Left ventricle myocardium inferior (tissue), 1 donor: ENCODE measurements at regions not wholly inside any gene's neighbourhood (a gene's known extent, or its start where the extent isn't known, plus 50 kb on each side); places are given as distances from the start of the nearest gene placed in this dataset.

Source experiments
- DNase-seq: peaks from one replicate; pipeline ENCODE4 v3.0.0-alpha.2; 2020
- H3K27ac ChIP-seq: fragments of 200-600 bp; replicated peaks from 2 replicates; pipeline ENCODE4 v1.8.0; 2021
- H3K27me3 ChIP-seq: fragments of 200-600 bp; 2 replicates; pipeline ENCODE4 v1.8.0; 2021; ENCODE audit warnings: low read depth
- H3K36me3 ChIP-seq: fragments of 200-600 bp; 2 replicates; pipeline ENCODE4 v1.8.0; 2021
- H3K4me1 ChIP-seq: fragments of 200-600 bp; 2 replicates; pipeline ENCODE4 v1.8.0; 2021
- H3K4me3 ChIP-seq: fragments of 200-600 bp; 2 replicates; pipeline ENCODE4 v1.8.0; 2021; ENCODE audit warnings: mild to moderate bottlenecking, moderate library complexity
- H3K9me3 ChIP-seq: fragments of 200-600 bp; replicated peaks from 2 replicates; pipeline ENCODE4 v1.8.0; 2021
- CTCF ChIP-seq: fragments of 200-600 bp; IDR thresholded peaks from 2 replicates; pipeline ENCODE4 v1.8.0; 2021; ENCODE audit warnings: antibody characterized with exemption, mild to moderate bottlenecking, borderline replicate concordance
- intact Hi-C: fragments of 100-400 bp; cut with micrococcal nuclease; formaldehyde crosslinking; loops from one replicate; pipeline ENCODE4 v1.11.0; 2022
- donor health status: DM: no; HTN: yes; CAD: no; lungs with severe emphysema.

GRCh38 chr10:120017733-120018417 is 125.3 kb downstream of the SEC23IP start:
- no peak for TF ChIP-seq CTCF
- no peak overlapping the region for H3K4me3 ChIP-seq
- H3K27ac ChIP-seq, result no peak overlapping the region

GRCh38 chr10:120018695-120019094 is 126.2 kb downstream of the SEC23IP start:
- H3K4me3 ChIP-seq, result no peak overlapping the region

More at GRCh38 chr10:120017733-120018417, 125.3 kb downstream of the SEC23IP start:
- peaks cover 27% of the 10 kb centered on the region for H3K27me3 ChIP-seq
- no peaks in the 10 kb centered on the region for H3K4me1 ChIP-seq
- no peaks in the 10 kb centered on the region for H3K9me3 ChIP-seq
- intact Hi-C loops, result no loop called here
- H3K36me3 ChIP-seq, result no peaks in the 10 kb centered on the region
- no peak for DNase-seq

GRCh38 chr10:120019568-120019967 is 127.0 kb downstream of the SEC23IP start:
- intact Hi-C loops, result no loop called here
- no peaks in the 10 kb centered on the region for H3K9me3 ChIP-seq
- no peaks in the 10 kb centered on the region for H3K36me3 ChIP-seq

More at GRCh38 chr10:120018695-120019094, 126.2 kb downstream of the SEC23IP start:
- Histone ChIP-seq H3K27ac (no peak overlapping the region), H3K36me3 (no peaks in the 10 kb centered on the region), H3K27me3 (peaks cover 25% of the 10 kb centered on the region), H3K4me1 (no peaks in the 10 kb centered on the region), H3K9me3 (no peaks in the 10 kb centered on the region)
- TF ChIP-seq CTCF, result no peak
- intact Hi-C loops, result no loop called here
- no peak for DNase-seq

GRCh38 chr10:120022357-120022756 is 129.8 kb downstream of the SEC23IP start:
- no peak overlapping the region for H3K4me3 ChIP-seq
- no peak for TF ChIP-seq CTCF
- H3K27me3 ChIP-seq, result peaks cover 11% of the 10 kb centered on the region
- H3K36me3 ChIP-seq, result no peaks in the 10 kb centered on the region
- intact Hi-C loops, result no loop called here
- DNase-seq, result no peak
- no peaks in the 10 kb centered on the region for H3K9me3 ChIP-seq
- no peak overlapping the region for H3K27ac ChIP-seq
- no peaks in the 10 kb centered on the region for H3K4me1 ChIP-seq

More at GRCh38 chr10:120019568-120019967, 127.0 kb downstream of the SEC23IP start:
- no peak overlapping the region for H3K27ac ChIP-seq
- no peak for DNase-seq
- no peaks in the 10 kb centered on the region for H3K4me1 ChIP-seq
- no peak for TF ChIP-seq CTCF
- peaks cover 18% of the 10 kb centered on the region for H3K27me3 ChIP-seq
- no peak overlapping the region for H3K4me3 ChIP-seq

GRCh38 chr10:120034236-120034635 is 141.7 kb downstream of the SEC23IP start:
- TF ChIP-seq CTCF, result no peak
- H3K27ac ChIP-seq, result no peak overlapping the region

More at GRCh38 chr10:120034236-120034635, 141.7 kb downstream of the SEC23IP start:
- H3K9me3 ChIP-seq, result no peaks in the 10 kb centered on the region
- DNase-seq, result no peak
- H3K27me3 ChIP-seq, result no peaks in the 10 kb centered on the region
- no peak overlapping the region for H3K4me3 ChIP-seq
- H3K36me3 ChIP-seq, result no peaks in the 10 kb centered on the region
- H3K4me1 ChIP-seq, result no peaks in the 10 kb centered on the region
- intact Hi-C loops, result no loop called here
